HepG2 (cell line): ENCODE measurements at regions not wholly inside any gene's neighbourhood (a gene's known extent, or its start where the extent isn't known, plus 50 kb on each side); places are given as distances from the start of the nearest gene placed in this dataset.

ENCODE experiments used
- ATAC-seq: fragments of 200-7000 bp; cut with Tn5 transposase; 3 replicates; pipeline ENCODE4 v1.9.1; 2020; ENCODE audit warnings: mild to moderate bottlenecking, moderate library complexity
- BruUV-seq: library from RNA; stranded (reverse); fragments of 400-500 nt; replicated peaks from 2 replicates; lab custom pipeline; 2021; lab: Mats Ljungman, UMichigan
- CTCF ChIA-PET: fragments of 300-600 bp; formaldehyde crosslinking; extraction: SDS; loops from one replicate; lab custom pipeline; 2021; ENCODE audit warnings: low total read pairs, inconsistent platforms, low intra/inter-chr PET ratio; lab: Yijun Ruan, JAX
- POLR2A ChIA-PET: fragments of 350-600 bp; sonication (Branson Sonifier 250); formaldehyde crosslinking; loops from one replicate; lab custom pipeline; 2020; ENCODE audit warnings: antibody characterized with exemption, inconsistent platforms; lab: Yijun Ruan, JAX
- DNase-seq: peaks from one replicate; pipeline ENCODE4 v3.0.0-alpha.2; 2015; ENCODE audit warnings: low spot score
- FAIRE-seq: peaks from 3 replicates; lab custom pipeline; 2011; peaks lifted over from hg19 to GRCh38; lab: Jason Lieb, UNC
- H2AFZ ChIP-seq: one replicate; pipeline ENCODE4 v1.6.1; 2011; ENCODE audit warnings: low read length, inconsistent platforms
- H3K27ac ChIP-seq: fragments of 300-600 bp; 3 replicates; pipeline ENCODE4 v1.8.0; 2011; ENCODE audit warnings: mixed run types, mild to moderate bottlenecking, mixed read lengths, low read length, inconsistent platforms; ENCODE audit not compliant: insufficient read depth; ENCODE audit errors: extremely low read length
- H3K27me3 ChIP-seq, 2 experiments: fragments of 200-600 bp in 1 of 2; 2 replicates in 1 of 2; 3 replicates in 1 of 2; pipeline versions ENCODE4 v1.6.0 to v1.8.0; 2011; ENCODE audit warnings: low read length in 2 of 2, mild to moderate bottlenecking in 2 of 2, moderate library complexity in 2 of 2, inconsistent platforms in 1 of 2; ENCODE audit not compliant: insufficient read depth in 2 of 2, control insufficient read depth in 1 of 2
- H3K36me3 ChIP-seq, 2 experiments: fragments of 200-600 bp in 1 of 2; replicated peaks in 1 of 2; 2 replicates in 1 of 2; 3 replicates in 1 of 2; pipeline versions ENCODE4 v1.5.1 to v1.8.0; 2011; ENCODE audit warnings: low read length in 2 of 2, inconsistent platforms in 1 of 2; ENCODE audit not compliant: insufficient read depth in 2 of 2, control insufficient read depth in 1 of 2
- H3K4me1 ChIP-seq: 2 replicates; pipeline ENCODE4 v1.5.1; 2012; ENCODE audit warnings: low read length, inconsistent platforms; ENCODE audit not compliant: insufficient read depth
- H3K4me2 ChIP-seq: 2 replicates; pipeline ENCODE4 v1.6.0; 2011; ENCODE audit warnings: low read depth, low read length, inconsistent platforms
- H3K4me3 ChIP-seq, 3 experiments: fragments of 200-600 bp in 1 of 3; sonication (generic), shearing (Covaris generic) in 1 of 3; replicated peaks in 1 of 3; 2 replicates each; pipeline ENCODE4 v1.5.1; 2011 to 2016; ENCODE audit warnings: low read length in 3 of 3, inconsistent platforms in 2 of 3, low read depth in 2 of 3, mild to moderate bottlenecking in 2 of 3, control low read depth in 1 of 3, mixed read lengths in 1 of 3; ENCODE audit not compliant: insufficient read depth in 1 of 3
- H3K79me2 ChIP-seq: one replicate; pipeline ENCODE4 v1.6.1; 2011; ENCODE audit warnings: low read length, inconsistent platforms; ENCODE audit not compliant: insufficient read depth
- H3K9ac ChIP-seq: 2 replicates; pipeline ENCODE4 v1.6.0; 2011; ENCODE audit warnings: mild to moderate bottlenecking, low read depth, low read length, inconsistent platforms; ENCODE audit not compliant: insufficient read depth
- H3K9me3 ChIP-seq: 2 replicates; pipeline ENCODE4 v1.5.1; 2012; ENCODE audit warnings: mild to moderate bottlenecking, low read length
- H4K20me1 ChIP-seq: 2 replicates; pipeline ENCODE4 v1.6.0; 2011; ENCODE audit warnings: inconsistent platforms, mild to moderate bottlenecking, low read length, moderate library complexity; ENCODE audit not compliant: insufficient read depth
- ATF1 ChIP-seq: IDR thresholded peaks from 2 replicates; pipeline ENCODE4 v1.6.1; 2016; ENCODE audit warnings: mild to moderate bottlenecking, control low read depth
- CBFB ChIP-seq: sonication (generic); formaldehyde crosslinking; IDR thresholded peaks from 2 replicates; pipeline ENCODE4 v1.4.0; 2020; ENCODE audit warnings: missing genetic modification reagents
- HOXD1 ChIP-seq: sonication (generic); formaldehyde crosslinking; IDR thresholded peaks from 2 replicates; pipeline ENCODE4 v1.5.0; 2020; ENCODE audit warnings: missing genetic modification reagents
- JUN ChIP-seq: sonication (generic); formaldehyde crosslinking; IDR thresholded peaks from 2 replicates; pipeline ENCODE4 v1.4.0; 2020; ENCODE audit warnings: mild to moderate bottlenecking, missing genetic modification reagents
- LCORL ChIP-seq, 2 experiments: fragments of 450-650 bp in 1 of 2; sonication (generic) in 1 of 2; formaldehyde crosslinking in 1 of 2; IDR thresholded peaks; 2 replicates each; pipeline versions ENCODE4 v1.5.0 to v1.6.1; 2017 to 2020; ENCODE audit warnings: antibody characterized with exemption in 1 of 2, missing genetic modification reagents in 1 of 2
- NCOR1 ChIP-seq: fragments of 200-600 bp; sonication (generic); IDR thresholded peaks from 2 replicates; pipeline ENCODE4 v1.7.0; 2017; ENCODE audit warnings: antibody characterized with exemption, low read length, borderline replicate concordance
- NR2C2 ChIP-seq: sonication (generic); formaldehyde crosslinking; IDR thresholded peaks from 2 replicates; pipeline ENCODE4 v1.4.0; 2020; ENCODE audit warnings: missing genetic modification reagents, mild to moderate bottlenecking, moderate library complexity, borderline replicate concordance
- RBM22 ChIP-seq: fragments of 200-400 bp; formaldehyde crosslinking; optimal IDR thresholded peaks from 2 replicates; pipeline ENCODE3; 2017; ENCODE audit warnings: mild to moderate bottlenecking, low read length, moderate library complexity
- XBP1 ChIP-seq: sonication (generic); formaldehyde crosslinking; IDR thresholded peaks from 2 replicates; pipeline ENCODE4 v1.5.0; 2020; ENCODE audit warnings: missing genetic modification reagents
- ZBTB7A ChIP-seq: sonication (generic); formaldehyde crosslinking; IDR thresholded peaks from 2 replicates; pipeline ENCODE4 v1.8.0; 2022; ENCODE audit warnings: mild to moderate bottlenecking, missing genetic modification reagents
- ZMYM4 ChIP-seq: sonication (generic); formaldehyde crosslinking; IDR thresholded peaks from 2 replicates; pipeline ENCODE4 v1.8.1; 2023; ENCODE audit warnings: mild to moderate bottlenecking, missing genetic modification reagents
- ZNF225 ChIP-seq: sonication (generic); formaldehyde crosslinking; IDR thresholded peaks from 2 replicates; pipeline ENCODE4 v1.4.0; 2020; ENCODE audit warnings: mild to moderate bottlenecking, missing genetic modification reagents
- ZNF891 ChIP-seq: sonication (generic); formaldehyde crosslinking; IDR thresholded peaks from 2 replicates; pipeline ENCODE4 v1.5.0; 2020; ENCODE audit warnings: mild to moderate bottlenecking, missing genetic modification reagents
- in situ Hi-C: cut with HindIII; loops from 2 replicates; pipeline ENCODE4 v1.10.0; 2017; ENCODE audit warnings: low pct_unique_long_range_greater_than_20kb; ENCODE audit not compliant: extremely low pct_ligation_motif_present
- intact Hi-C: fragments of 100-400 bp; cut with micrococcal nuclease; formaldehyde crosslinking; loops from one replicate; pipeline ENCODE4 v1.10.0; 2022; ENCODE audit not compliant: unreplicated experiment
- TF ChIP-seq, protein P1 (sequence below): IDR thresholded peaks from 2 replicates; pipeline ENCODE4 v1.6.1; 2016; ENCODE audit warnings: missing compliant biosample characterization, missing genetic modification reagents, borderline replicate concordance
- TF ChIP-seq, protein P2 (sequence below): sonication (generic); formaldehyde crosslinking; IDR thresholded peaks from 2 replicates; pipeline ENCODE4 v1.4.0; 2020; ENCODE audit warnings: missing genetic modification reagents
- TF ChIP-seq, protein P3 (sequence below): conservative IDR thresholded peaks from 2 replicates; pipeline ENCODE4 v1.6.1; 2018; ENCODE audit warnings: missing genetic modification reagents

DNA sequence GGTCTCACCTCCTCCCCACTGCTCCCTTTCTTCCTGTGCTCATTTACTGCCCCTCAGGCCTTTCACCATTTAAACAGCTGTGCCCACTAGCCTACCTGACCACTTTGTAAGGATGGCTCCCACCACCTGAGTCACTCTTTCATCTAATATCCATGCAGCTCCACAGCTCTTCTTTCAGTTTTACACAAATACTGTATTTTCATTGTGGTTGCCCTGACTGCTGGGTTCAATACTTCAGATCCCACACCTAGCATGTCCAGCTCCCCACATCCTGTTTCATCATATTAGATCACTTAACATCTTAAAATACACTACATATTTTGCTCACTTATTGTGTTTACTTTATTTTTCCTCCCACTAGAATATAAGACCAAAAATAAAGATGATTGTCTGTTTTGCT is 1110.6 kb downstream of the TSN start:
- H2AFZ ChIP-seq: no peak overlapping the region
- no TSS peak for BruUV-seq
- no peaks in the 10 kb centered on the region for H3K36me3 ChIP-seq
- no peaks in the 10 kb centered on the region for H3K79me2 ChIP-seq
- H3K27ac ChIP-seq: no peak overlapping the region
- in situ Hi-C loops: no loop called here
- no peaks in the 10 kb centered on the region for H4K20me1 ChIP-seq
- no peak for DNase-seq
- H3K4me2 ChIP-seq: no peak overlapping the region
- no peak overlapping the region for H3K9ac ChIP-seq
- no peaks in the 10 kb centered on the region for H3K4me1 ChIP-seq
- TF ChIP-seq HOXD1 (CRISPR knock-in tag): no peak
- no peak for TF ChIP-seq NCOR1
- no peak for TF ChIP-seq RBM22
- TF ChIP-seq XBP1 (CRISPR knock-in tag): no peak
- TF ChIP-seq, protein P1, sequence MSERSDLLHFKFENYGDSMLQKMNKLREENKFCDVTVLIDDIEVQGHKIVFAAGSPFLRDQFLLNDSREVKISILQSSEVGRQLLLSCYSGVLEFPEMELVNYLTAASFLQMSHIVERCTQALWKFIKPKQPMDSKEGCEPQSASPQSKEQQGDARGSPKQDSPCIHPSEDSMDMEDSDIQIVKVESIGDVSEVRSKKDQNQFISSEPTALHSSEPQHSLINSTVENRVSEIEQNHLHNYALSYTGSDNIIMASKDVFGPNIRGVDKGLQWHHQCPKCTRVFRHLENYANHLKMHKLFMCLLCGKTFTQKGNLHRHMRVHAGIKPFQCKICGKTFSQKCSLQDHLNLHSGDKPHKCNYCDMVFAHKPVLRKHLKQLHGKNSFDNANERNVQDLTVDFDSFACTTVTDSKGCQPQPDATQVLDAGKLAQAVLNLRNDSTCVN (CRISPR knock-in tag): no peak
- TF ChIP-seq, protein P2, sequence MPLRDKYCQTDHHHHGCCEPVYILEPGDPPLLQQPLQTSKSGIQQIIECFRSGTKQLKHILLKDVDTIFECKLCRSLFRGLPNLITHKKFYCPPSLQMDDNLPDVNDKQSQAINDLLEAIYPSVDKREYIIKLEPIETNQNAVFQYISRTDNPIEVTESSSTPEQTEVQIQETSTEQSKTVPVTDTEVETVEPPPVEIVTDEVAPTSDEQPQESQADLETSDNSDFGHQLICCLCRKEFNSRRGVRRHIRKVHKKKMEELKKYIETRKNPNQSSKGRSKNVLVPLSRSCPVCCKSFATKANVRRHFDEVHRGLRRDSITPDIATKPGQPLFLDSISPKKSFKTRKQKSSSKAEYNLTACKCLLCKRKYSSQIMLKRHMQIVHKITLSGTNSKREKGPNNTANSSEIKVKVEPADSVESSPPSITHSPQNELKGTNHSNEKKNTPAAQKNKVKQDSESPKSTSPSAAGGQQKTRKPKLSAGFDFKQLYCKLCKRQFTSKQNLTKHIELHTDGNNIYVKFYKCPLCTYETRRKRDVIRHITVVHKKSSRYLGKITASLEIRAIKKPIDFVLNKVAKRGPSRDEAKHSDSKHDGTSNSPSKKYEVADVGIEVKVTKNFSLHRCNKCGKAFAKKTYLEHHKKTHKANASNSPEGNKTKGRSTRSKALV (CRISPR knock-in tag): no peak
- TF ChIP-seq ATF1: no peak
- TF ChIP-seq CBFB (CRISPR knock-in tag): no peak
- TF ChIP-seq JUN: no peak
- no peak for TF ChIP-seq ZNF225 (CRISPR knock-in tag)
- TF ChIP-seq ZNF891: no peak
- no peak for TF ChIP-seq LCORL (IDR thresholded peaks at IDR 0.05)
- TF ChIP-seq LCORL (CRISPR knock-in tag; IDR thresholded peaks at IDR 0.05): no peak
- no peak for TF ChIP-seq ZMYM4
- no peak for TF ChIP-seq ZBTB7A (CRISPR knock-in tag)
- TF ChIP-seq, protein P3, sequence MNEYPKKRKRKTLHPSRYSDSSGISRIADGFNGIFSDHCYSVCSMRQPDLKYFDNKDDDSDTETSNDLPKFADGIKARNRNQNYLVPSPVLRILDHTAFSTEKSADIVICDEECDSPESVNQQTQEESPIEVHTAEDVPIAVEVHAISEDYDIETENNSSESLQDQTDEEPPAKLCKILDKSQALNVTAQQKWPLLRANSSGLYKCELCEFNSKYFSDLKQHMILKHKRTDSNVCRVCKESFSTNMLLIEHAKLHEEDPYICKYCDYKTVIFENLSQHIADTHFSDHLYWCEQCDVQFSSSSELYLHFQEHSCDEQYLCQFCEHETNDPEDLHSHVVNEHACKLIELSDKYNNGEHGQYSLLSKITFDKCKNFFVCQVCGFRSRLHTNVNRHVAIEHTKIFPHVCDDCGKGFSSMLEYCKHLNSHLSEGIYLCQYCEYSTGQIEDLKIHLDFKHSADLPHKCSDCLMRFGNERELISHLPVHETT: no peak
- no peak for TF ChIP-seq NR2C2 (CRISPR knock-in tag)
- TF ChIP-seq, all 625 proteins: peak for 0
- ATAC-seq (no peak), FAIRE-seq (no peak)
- intact Hi-C loops: no loop called here
- Histone ChIP-seq H3K27me3 (no peaks in the 10 kb centered on the region), H3K9me3 (peaks cover 8% of the 10 kb centered on the region; the same call in 1 of the 2 replicates), H3K4me3 (no peak overlapping the region)
- CTCF ChIA-PET: no interaction called here
- POLR2A ChIA-PET: no interaction called here
